DND-41 (cell line): ENCODE measurements at regions not wholly inside any gene's neighbourhood (a gene's known extent, or its start where the extent isn't known, plus 50 kb on each side); places are given as distances from the start of the nearest gene placed in this dataset.

Experiments used
- CTCF ChIP-seq: IDR thresholded peaks from 2 replicates; pipeline ENCODE4 v1.5.1; 2012; ENCODE audit warnings: borderline replicate concordance, low read length, moderate library complexity, mild to moderate bottlenecking; ENCODE audit not compliant: poor library complexity, severe bottlenecking; ENCODE audit errors: extremely low read depth
- EZH2 ChIP-seq: IDR thresholded peaks from 3 replicates; pipeline ENCODE4 v1.6.1; 2012; ENCODE audit warnings: borderline replicate concordance, low read depth, mild to moderate bottlenecking, moderate library complexity, low read length, inconsistent platforms; ENCODE audit not compliant: severe bottlenecking

GRCh38 chr20:11651647-11652046 is 266.0 kb upstream of the BTBD3 start:
- TF ChIP-seq CTCF (no peak), EZH2 (no peak)
